ENCODE measurements at regions not wholly inside any gene's neighbourhood (a gene's known extent, or its start where the extent isn't known, plus 50 kb on each side); places are given as distances from the start of the nearest gene placed in this dataset.

DNA sequence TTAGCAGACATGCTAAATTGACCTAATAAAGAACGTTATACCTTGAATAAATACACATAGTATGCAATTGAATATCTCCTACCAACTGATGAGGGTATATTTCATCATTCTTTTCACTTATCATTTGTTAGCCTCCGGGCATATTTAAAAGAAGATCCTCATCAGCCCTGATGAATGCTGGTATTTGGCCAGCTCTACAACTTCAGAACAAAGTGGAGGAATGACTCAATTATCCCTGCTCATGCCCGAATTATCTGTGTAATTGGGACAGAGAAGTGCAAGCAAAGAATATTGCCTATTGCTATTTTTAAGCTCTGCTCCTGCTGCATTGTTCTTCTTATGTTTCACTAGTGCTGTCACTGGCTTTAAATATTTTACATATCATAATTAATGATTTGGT is 622.1 kb downstream of the METTL15 start:
- TF ChIP-seq CTCF (IDR thresholded peaks at IDR 0.05; ENCODE audit: unreplicated experiment) = no peak
- DNase-seq (ENCODE audit: low spot score) = no peak
- Mint-ChIP-seq H3K27ac (ENCODE audit: unreplicated experiment) (no peak overlapping the region), H3K36me3 (ENCODE audit: low read depth, unreplicated experiment) (peaks cover 5% of the 10 kb centered on the region), H3K4me1 (ENCODE audit: unreplicated experiment) (peaks cover 11% of the 10 kb centered on the region), H3K27me3 (ENCODE audit: unreplicated experiment) (peaks cover 2% of the 10 kb centered on the region), H3K9me3 (ENCODE audit: unreplicated experiment) (no peaks in the 10 kb centered on the region), H3K4me3 (ENCODE audit: unreplicated experiment) (no peak overlapping the region)

- H3K36me3 Mint-ChIP-seq (ENCODE audit: low read depth, unreplicated experiment) = peaks cover 5% of the 10 kb centered on the region
- H3K27ac Mint-ChIP-seq (ENCODE audit: unreplicated experiment) = no peak overlapping the region
- H3K4me3 Mint-ChIP-seq (ENCODE audit: unreplicated experiment) = no peak overlapping the region
- peaks cover 11% of the 10 kb centered on the region for H3K4me1 Mint-ChIP-seq (ENCODE audit: unreplicated experiment)
- no peaks in the 10 kb centered on the region for H3K27me3 Mint-ChIP-seq (ENCODE audit: unreplicated experiment)
- no peaks in the 10 kb centered on the region for H3K9me3 Mint-ChIP-seq (ENCODE audit: unreplicated experiment)
- TF ChIP-seq CTCF (IDR thresholded peaks at IDR 0.05; ENCODE audit: unreplicated experiment) = no peak
- no peak for DNase-seq (ENCODE audit: low spot score)
Observed at GRCh38 chr11:28729339-28729738, 621.2 kb downstream of the METTL15 start.

GRCh38 chr11:28728666-28729065 is 620.5 kb downstream of the METTL15 start:
- H3K27ac Mint-ChIP-seq (ENCODE audit: unreplicated experiment) = no peak overlapping the region
- H3K36me3 Mint-ChIP-seq (ENCODE audit: low read depth, unreplicated experiment) = peaks cover 5% of the 10 kb centered on the region
- TF ChIP-seq CTCF (IDR thresholded peaks at IDR 0.05; ENCODE audit: unreplicated experiment) = no peak
- no peak overlapping the region for H3K4me3 Mint-ChIP-seq (ENCODE audit: unreplicated experiment)
- H3K9me3 Mint-ChIP-seq (ENCODE audit: unreplicated experiment) = no peaks in the 10 kb centered on the region
- H3K27me3 Mint-ChIP-seq (ENCODE audit: unreplicated experiment) = no peaks in the 10 kb centered on the region
- H3K4me1 Mint-ChIP-seq (ENCODE audit: unreplicated experiment) = peaks cover 11% of the 10 kb centered on the region
- DNase-seq (ENCODE audit: low spot score) = no peak

- Mint-ChIP-seq H3K9me3 (ENCODE audit: unreplicated experiment) (no peaks in the 10 kb centered on the region), H3K27me3 (ENCODE audit: unreplicated experiment) (no peaks in the 10 kb centered on the region), H3K4me3 (ENCODE audit: unreplicated experiment) (no peak overlapping the region), H3K36me3 (ENCODE audit: low read depth, unreplicated experiment) (peaks cover 5% of the 10 kb centered on the region), H3K27ac (ENCODE audit: unreplicated experiment) (no peak overlapping the region), H3K4me1 (ENCODE audit: unreplicated experiment) (peaks cover 6% of the 10 kb centered on the region)
- no peak for TF ChIP-seq CTCF (IDR thresholded peaks at IDR 0.05; ENCODE audit: unreplicated experiment)
- DNase-seq (ENCODE audit: low spot score) = no peak
Observed at GRCh38 chr11:28727254-28727653, 619.1 kb downstream of the METTL15 start.

DNA sequence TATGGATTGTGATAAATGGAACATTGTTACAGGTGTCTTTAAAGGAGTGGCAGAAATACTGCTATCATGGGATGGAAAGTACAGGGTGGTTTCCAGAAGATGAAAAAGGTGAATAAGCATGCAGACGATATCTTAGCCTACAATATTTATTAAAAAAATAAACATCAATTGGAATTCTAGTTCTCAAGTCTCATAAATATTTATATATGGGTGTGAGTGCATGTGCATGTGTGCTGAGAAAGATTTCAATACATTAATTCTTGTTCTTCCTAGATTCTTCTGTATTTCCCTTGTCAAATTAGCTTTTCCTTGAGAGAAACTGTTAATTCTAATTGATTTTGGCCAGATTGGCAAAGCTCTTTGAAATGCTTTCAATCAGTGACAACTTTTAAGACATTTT is 618.2 kb downstream of the METTL15 start:
- H3K36me3 Mint-ChIP-seq (ENCODE audit: low read depth, unreplicated experiment) = peaks cover 5% of the 10 kb centered on the region
- DNase-seq (ENCODE audit: low spot score) = no peak
- H3K4me3 Mint-ChIP-seq (ENCODE audit: unreplicated experiment) = no peak overlapping the region
- no peak overlapping the region for H3K27ac Mint-ChIP-seq (ENCODE audit: unreplicated experiment)
- H3K4me1 Mint-ChIP-seq (ENCODE audit: unreplicated experiment) = peaks cover 1% of the 10 kb centered on the region
- no peak for TF ChIP-seq CTCF (IDR thresholded peaks at IDR 0.05; ENCODE audit: unreplicated experiment)
- H3K27me3 Mint-ChIP-seq (ENCODE audit: unreplicated experiment) = no peaks in the 10 kb centered on the region
- no peaks in the 10 kb centered on the region for H3K9me3 Mint-ChIP-seq (ENCODE audit: unreplicated experiment)

Data from endothelial cell (in vitro differentiated cells).